Mesendoderm (in vitro differentiated cells): ENCODE measurements at regions not wholly inside any gene's neighbourhood (a gene's known extent, or its start where the extent isn't known, plus 50 kb on each side); places are given as distances from the start of the nearest gene placed in this dataset.

ENCODE experiments used
- DNase-seq: peaks from one replicate; pipeline ENCODE4 v3.0.0; 2013
- H2AK5ac ChIP-seq: 2 replicates; pipeline ENCODE4 v1.6.1; 2013; ENCODE audit warnings: low read length, inconsistent platforms
- H2BK120ac ChIP-seq: 2 replicates; pipeline ENCODE4 v1.6.1; 2013; ENCODE audit warnings: low read depth, mild to moderate bottlenecking, low read length, moderate library complexity, mixed read lengths
- H2BK15ac ChIP-seq: replicated peaks from 2 replicates; pipeline ENCODE4 v1.6.1; 2013; ENCODE audit warnings: low read depth, mild to moderate bottlenecking, moderate library complexity
- H2BK5ac ChIP-seq: 2 replicates; pipeline ENCODE4 v1.6.1; 2013; ENCODE audit warnings: low read length, inconsistent platforms
- H3K18ac ChIP-seq: 2 replicates; pipeline ENCODE4 v1.6.1; 2013; ENCODE audit warnings: mild to moderate bottlenecking, low read length, mixed read lengths
- H3K23ac ChIP-seq: one replicate; pipeline ENCODE4 v1.6.1; 2013; ENCODE audit warnings: low read length
- H3K27ac ChIP-seq: 2 replicates; pipeline ENCODE4 v1.5.1; 2013; ENCODE audit warnings: low read depth, mild to moderate bottlenecking, inconsistent platforms, low read length, moderate library complexity
- H3K27me3 ChIP-seq: 2 replicates; pipeline ENCODE4 v1.6.1; 2013; ENCODE audit warnings: low read length, control low read depth, mild to moderate bottlenecking, inconsistent platforms; ENCODE audit not compliant: insufficient read depth, poor library complexity
- H3K36me3 ChIP-seq: 2 replicates; pipeline ENCODE4 v1.6.1; 2013; ENCODE audit warnings: low read length, inconsistent platforms; ENCODE audit not compliant: control insufficient read depth, insufficient read depth
- H3K4ac ChIP-seq: one replicate; pipeline ENCODE4 v1.6.1; 2013; ENCODE audit warnings: low read depth, mild to moderate bottlenecking, low read length, moderate library complexity
- H3K4me1 ChIP-seq: 2 replicates; pipeline ENCODE4 v1.6.1; 2013; ENCODE audit warnings: low read depth, low read length, inconsistent platforms; ENCODE audit not compliant: control insufficient read depth
- H3K4me2 ChIP-seq: 2 replicates; pipeline ENCODE4 v1.6.1; 2013; ENCODE audit warnings: low read length
- H3K4me3 ChIP-seq: 2 replicates; pipeline ENCODE4 v1.5.1; 2013; ENCODE audit warnings: mild to moderate bottlenecking, low read length
- H3K56ac ChIP-seq: one replicate; pipeline ENCODE4 v1.6.1; 2013; ENCODE audit warnings: low read length
- H3K79me1 ChIP-seq: 2 replicates; pipeline ENCODE4 v1.6.1; 2013; ENCODE audit warnings: low read length, inconsistent platforms
- H3K79me2 ChIP-seq: 2 replicates; pipeline ENCODE4 v1.6.1; 2013; ENCODE audit warnings: mild to moderate bottlenecking, low read length; ENCODE audit not compliant: control insufficient read depth, insufficient read depth
- H3K9ac ChIP-seq: 2 replicates; pipeline ENCODE4 v1.6.1; 2013; ENCODE audit warnings: low read length, inconsistent platforms
- H4K5ac ChIP-seq: one replicate; pipeline ENCODE4 v1.6.1; 2013; ENCODE audit warnings: low read length
- H4K8ac ChIP-seq: one replicate; pipeline ENCODE4 v1.6.1; 2013; ENCODE audit warnings: low read depth, mild to moderate bottlenecking, control low read depth, low read length, moderate library complexity
- WGBS: extraction: QIAGEN DNeasy Blood & Tissue Kit; methylation state at CpG from one replicate; pipeline ENCODE4 v1.1.7; 2013; ENCODE audit warnings: low lambda C conversion rate, missing lambda C conversion rate; ENCODE audit not compliant: insufficient coverage; ENCODE audit errors: extremely low coverage; 5-methylcytosine and 5-hydroxymethylcytosine counted together

DNA sequence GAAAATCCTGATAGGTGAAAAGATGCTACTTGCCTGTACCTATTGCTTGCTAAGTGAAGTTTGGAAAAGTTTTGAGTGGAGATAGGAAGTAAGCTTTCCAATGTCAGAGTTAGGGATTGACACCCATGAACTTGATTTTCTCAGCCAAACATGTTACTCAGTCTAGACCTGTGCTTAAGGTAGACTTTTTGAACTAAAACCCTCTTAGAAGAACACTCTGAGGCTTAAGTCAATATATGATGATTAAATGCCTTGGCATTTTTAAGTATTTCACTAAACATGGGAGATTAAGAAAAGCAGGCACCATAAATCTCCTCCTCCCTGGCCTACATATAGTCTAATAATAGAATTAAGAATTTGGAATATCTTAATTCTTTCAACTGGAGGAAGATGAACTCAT, 785.6 kb upstream of the SOX9 start:
- DNase-seq = no peak
- H3K9ac ChIP-seq = no peak overlapping the region
- H4K5ac ChIP-seq = no peak overlapping the region
- no peak overlapping the region for H2AK5ac ChIP-seq
- H3K4ac ChIP-seq = no peak overlapping the region
- no peak overlapping the region for H3K4me2 ChIP-seq
- no peaks in the 10 kb centered on the region for H3K27me3 ChIP-seq
- no peaks in the 10 kb centered on the region for H3K79me1 ChIP-seq
- no peak overlapping the region for H2BK120ac ChIP-seq
- H3K23ac ChIP-seq = no peak overlapping the region
- no peak overlapping the region for H2BK15ac ChIP-seq
- no peak overlapping the region for H3K27ac ChIP-seq
- H3K36me3 ChIP-seq = no peaks in the 10 kb centered on the region
- H2BK5ac ChIP-seq = no peak overlapping the region
- no peak overlapping the region for H3K4me3 ChIP-seq
- no peak overlapping the region for H3K18ac ChIP-seq
- no peaks in the 10 kb centered on the region for H3K79me2 ChIP-seq
- no peak overlapping the region for H3K56ac ChIP-seq
- H4K8ac ChIP-seq = no peak overlapping the region
- H3K4me1 ChIP-seq = peaks cover 2% of the 10 kb centered on the region

DNA sequence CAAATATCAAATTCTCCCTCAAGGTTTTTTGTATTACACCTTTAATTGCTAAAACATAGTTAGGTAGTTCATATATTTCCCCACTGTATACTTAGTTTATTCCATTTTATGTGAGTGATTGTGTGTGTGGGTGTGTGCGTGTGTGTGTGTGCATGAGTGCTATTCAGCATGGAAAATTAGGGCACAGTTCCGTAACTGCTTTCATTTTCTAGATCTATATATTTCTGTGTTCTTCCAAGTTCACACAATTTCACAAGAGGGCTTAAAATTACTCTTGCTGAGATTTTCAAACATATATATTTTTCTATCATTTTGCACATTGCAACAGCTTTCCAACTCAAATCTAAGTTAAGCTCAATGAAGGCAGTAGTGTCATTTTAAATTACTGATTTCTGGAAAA, 782.9 kb upstream of the SOX9 start:
- Histone ChIP-seq H3K56ac (no peak overlapping the region), H3K79me2 (no peaks in the 10 kb centered on the region), H2AK5ac (no peak overlapping the region), H3K18ac (no peak overlapping the region), H3K27ac (no peak overlapping the region), H3K79me1 (no peaks in the 10 kb centered on the region), H3K23ac (no peak overlapping the region), H2BK15ac (no peak overlapping the region), H2BK120ac (no peak overlapping the region), H3K4me3 (no peak overlapping the region), H3K4me2 (no peak overlapping the region), H4K8ac (no peak overlapping the region), H3K4ac (no peak overlapping the region), H2BK5ac (no peak overlapping the region), H3K4me1 (peaks cover 2% of the 10 kb centered on the region), H3K9ac (no peak overlapping the region), H4K5ac (no peak overlapping the region), H3K36me3 (no peaks in the 10 kb centered on the region), H3K27me3 (no peaks in the 10 kb centered on the region)
- no CpG with 5 or more reads among the region's 2 CpGs for WGBS
- DNase-seq = no peak

DNA sequence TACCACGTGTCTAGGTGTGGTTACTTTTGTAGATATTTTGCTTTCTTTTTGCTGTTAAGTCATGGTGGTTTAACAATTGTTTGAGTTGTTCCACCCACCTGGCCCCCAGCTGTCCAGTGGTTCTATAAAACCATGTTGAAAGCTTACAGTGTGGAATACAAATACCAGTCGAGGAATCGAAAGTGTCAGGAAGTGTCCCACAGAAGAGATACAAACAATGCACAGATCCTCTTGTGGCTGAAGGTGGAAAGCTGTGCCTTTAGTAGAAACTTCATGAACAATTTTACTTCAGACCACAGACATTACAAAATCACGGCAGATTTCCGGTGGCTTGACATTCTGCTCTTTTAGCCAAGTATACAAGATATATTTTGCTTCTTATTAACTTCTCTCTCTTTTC, 782.4 kb upstream of the SOX9 start:
- H3K4me2 ChIP-seq = no peak overlapping the region
- no CpG with 5 or more reads among the region's 5 CpGs for WGBS
- H3K23ac ChIP-seq = no peak overlapping the region
- peak overlapping the region; percentile 18 for H3K18ac ChIP-seq
- no peak overlapping the region for H2AK5ac ChIP-seq
- no peak overlapping the region for H3K4me3 ChIP-seq
- H2BK120ac ChIP-seq = no peak overlapping the region
- no peak overlapping the region for H2BK15ac ChIP-seq
- no peaks in the 10 kb centered on the region for H3K79me1 ChIP-seq
- no peak overlapping the region for H2BK5ac ChIP-seq
- no peak overlapping the region for H3K56ac ChIP-seq
- H4K5ac ChIP-seq = no peak overlapping the region
- H4K8ac ChIP-seq = no peak overlapping the region
- H3K27ac ChIP-seq = no peak overlapping the region
- no peaks in the 10 kb centered on the region for H3K27me3 ChIP-seq
- no peak for DNase-seq
- no peak overlapping the region for H3K9ac ChIP-seq
- H3K79me2 ChIP-seq = no peaks in the 10 kb centered on the region
- peaks cover 2% of the 10 kb centered on the region for H3K4me1 ChIP-seq
- H3K4ac ChIP-seq = no peak overlapping the region
- no peaks in the 10 kb centered on the region for H3K36me3 ChIP-seq

DNA sequence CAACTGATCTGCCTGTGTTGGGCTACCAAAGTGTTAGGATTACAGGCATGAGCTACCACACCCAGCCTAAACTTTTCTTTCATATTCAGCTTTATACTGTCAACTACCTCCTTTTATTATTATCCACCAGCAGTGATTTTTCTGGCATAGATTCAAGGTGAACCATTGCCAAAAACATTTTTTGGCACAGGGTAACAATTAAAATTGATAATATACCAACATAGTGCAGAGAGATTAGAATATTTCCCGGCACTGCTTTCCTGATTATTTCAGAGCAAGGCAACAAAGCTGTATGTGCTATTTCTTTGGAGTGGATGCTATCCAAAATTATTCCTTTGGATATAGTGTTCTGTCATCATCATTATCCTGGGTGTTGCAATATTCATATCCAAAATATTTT, 781.6 kb upstream of the SOX9 start:
- H2BK120ac ChIP-seq = no peak overlapping the region
- H3K4ac ChIP-seq = no peak overlapping the region
- H3K4me2 ChIP-seq = no peak overlapping the region
- no peak overlapping the region for H3K18ac ChIP-seq
- H3K4me1 ChIP-seq = peaks cover 2% of the 10 kb centered on the region
- H3K4me3 ChIP-seq = no peak overlapping the region
- H3K79me1 ChIP-seq = no peaks in the 10 kb centered on the region
- no peaks in the 10 kb centered on the region for H3K36me3 ChIP-seq
- DNase-seq = no peak
- H2BK5ac ChIP-seq = no peak overlapping the region
- H3K79me2 ChIP-seq = no peaks in the 10 kb centered on the region
- no peak overlapping the region for H4K8ac ChIP-seq
- no peak overlapping the region for H4K5ac ChIP-seq
- H3K9ac ChIP-seq = no peak overlapping the region
- no peak overlapping the region for H3K56ac ChIP-seq
- H3K27ac ChIP-seq = no peak overlapping the region
- H3K23ac ChIP-seq = no peak overlapping the region
- no peak overlapping the region for H2BK15ac ChIP-seq
- no peak overlapping the region for H2AK5ac ChIP-seq
- no peaks in the 10 kb centered on the region for H3K27me3 ChIP-seq
- no CpG with 5 or more reads among the region's 1 CpG for WGBS

DNA sequence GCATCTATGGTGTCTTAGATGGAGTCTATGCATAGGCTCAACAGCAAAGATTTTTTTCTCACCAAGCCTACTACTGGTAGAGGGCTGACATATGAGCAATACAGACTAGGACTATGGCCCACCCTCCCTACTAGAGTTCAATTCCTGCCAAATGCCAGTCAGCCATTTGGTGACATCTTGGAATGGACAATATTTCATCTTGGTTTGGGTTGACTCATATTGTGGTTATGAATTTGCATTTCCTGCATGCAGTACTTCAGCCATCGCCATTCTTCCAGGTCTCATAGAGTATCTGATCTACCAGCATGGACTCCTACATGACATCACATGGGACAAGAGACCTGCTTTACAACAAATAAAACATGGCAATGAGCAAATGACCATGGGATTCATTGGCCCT, 778.1 kb upstream of the SOX9 start:
- Histone ChIP-seq H3K4ac (no peak overlapping the region), H3K4me2 (no peak overlapping the region), H3K79me2 (no peaks in the 10 kb centered on the region), H2BK5ac (no peak overlapping the region), H2BK15ac (no peak overlapping the region), H3K27ac (no peak overlapping the region), H3K79me1 (no peaks in the 10 kb centered on the region), H2AK5ac (no peak overlapping the region), H3K23ac (no peak overlapping the region), H3K18ac (no peak overlapping the region), H2BK120ac (no peak overlapping the region), H3K27me3 (no peaks in the 10 kb centered on the region), H3K36me3 (no peaks in the 10 kb centered on the region), H3K9ac (no peak overlapping the region), H4K8ac (no peak overlapping the region), H3K4me3 (no peak overlapping the region), H3K56ac (no peak overlapping the region), H3K4me1 (no peaks in the 10 kb centered on the region), H4K5ac (no peak overlapping the region)
- no peak for DNase-seq
- no CpG with 5 or more reads among the region's 1 CpG for WGBS

DNA sequence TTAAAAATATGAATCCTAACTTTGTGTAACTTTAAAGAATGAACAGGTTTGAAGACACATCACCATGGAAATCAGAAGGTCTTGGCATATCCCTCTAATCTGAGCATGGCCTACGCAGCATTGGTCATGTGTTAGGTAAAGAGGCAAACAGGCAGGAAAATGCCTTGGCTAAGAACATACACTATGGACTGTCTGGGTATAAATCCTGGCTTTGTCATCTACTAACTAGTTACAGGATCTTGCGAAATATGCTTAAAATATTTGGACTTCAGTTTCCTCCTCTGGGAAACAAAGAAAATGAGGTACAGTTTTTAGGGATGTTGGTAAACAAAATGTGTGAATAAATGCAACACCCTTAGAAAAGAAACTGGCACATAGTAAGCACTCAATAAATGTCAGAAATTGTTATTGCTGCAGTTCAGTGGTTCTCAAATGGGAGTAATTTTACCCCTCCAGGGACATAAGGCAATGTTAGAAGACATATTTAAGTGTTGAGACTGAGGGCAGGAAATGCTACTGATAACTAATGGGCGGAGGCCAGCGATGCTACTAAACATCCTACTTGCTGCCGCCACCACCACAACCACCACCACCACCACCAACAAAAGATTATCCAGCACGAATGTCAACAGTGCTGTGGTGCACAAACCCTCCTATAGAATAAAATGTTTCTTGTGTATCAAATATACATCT, 770.8 kb upstream of the SOX9 start:
- WGBS = no CpG with 5 or more reads among the region's 6 CpGs
- Histone ChIP-seq H2AK5ac (no peak overlapping the region), H2BK15ac (no peak overlapping the region), H2BK5ac (no peak overlapping the region), H3K4me2 (no peak overlapping the region), H3K4ac (no peak overlapping the region), H3K23ac (no peak overlapping the region), H3K56ac (no peak overlapping the region), H2BK120ac (no peak overlapping the region), H3K4me1 (no peaks in the 10 kb centered on the region), H4K8ac (no peak overlapping the region), H3K27ac (no peak overlapping the region), H3K9ac (no peak overlapping the region), H3K79me2 (no peaks in the 10 kb centered on the region), H3K18ac (no peak overlapping the region), H4K5ac (no peak overlapping the region), H3K79me1 (no peaks in the 10 kb centered on the region), H3K4me3 (no peak overlapping the region), H3K36me3 (no peaks in the 10 kb centered on the region), H3K27me3 (no peaks in the 10 kb centered on the region)
- no peak for DNase-seq
